Upper lobe of left lung (tissue), 6 donors: ENCODE measurements at regions not wholly inside any gene's neighbourhood (a gene's known extent, or its start where the extent isn't known, plus 50 kb on each side); places are given as distances from the start of the nearest gene placed in this dataset.
A peak's percentile ranks its signal among the peaks of the same experiment; 100 is the strongest.

Source experiments
- ATAC-seq, 2 donors: fragments of 200-7000 bp; cut with Tn5 transposase; one replicate each; pipeline ENCODE4 v1.9.1; 2022; ENCODE audit warnings: mild to moderate bottlenecking in 2 of 2, moderate library complexity in 2 of 2; ENCODE audit not compliant: low FRiP score in 2 of 2
- DNase-seq, 2 donors: peaks; one replicate each; pipeline ENCODE4 v3.0.0-alpha.2; 2019 to 2020
- H3K27ac ChIP-seq, 4 donors: fragments of 200-600 bp; sonication (generic); one replicate each; pipeline ENCODE4 v1.5.1; 2016 to 2019
- H3K27me3 ChIP-seq, 4 donors: fragments of 200-600 bp; sonication (generic); one replicate each; pipeline ENCODE4 v1.5.1; 2017 to 2019
- H3K36me3 ChIP-seq, 4 donors: fragments of 200-600 bp; sonication (generic); one replicate each; pipeline ENCODE4 v1.5.1; 2016 to 2019
- H3K4me1 ChIP-seq, 4 donors: fragments of 200-600 bp; sonication (generic); one replicate each; pipeline ENCODE4 v1.5.1; 2018 to 2019
- H3K4me3 ChIP-seq, 4 donors: fragments of 200-600 bp; sonication (generic); one replicate each; pipeline ENCODE4 v1.5.1; 2017 to 2019; ENCODE audit warnings: mild to moderate bottlenecking in 2 of 4, moderate library complexity in 1 of 4
- H3K9me3 ChIP-seq, 4 donors: fragments of 200-600 bp; sonication (generic); one replicate each; pipeline ENCODE4 v1.5.1; 2018 to 2019
- EP300 ChIP-seq, 4 donors: sonication (generic); formaldehyde crosslinking; IDR thresholded peaks; one replicate each; pipeline ENCODE4 v1.5.1; 2017; ENCODE audit warnings: antibody characterized with exemption in 4 of 4, control low read depth in 2 of 4
- POLR2A ChIP-seq, 4 donors: fragments of 450-650 bp; IDR thresholded peaks; one replicate each; pipeline ENCODE4 v1.5.1; 2016 to 2017; ENCODE audit warnings: antibody characterized with exemption in 4 of 4, mild to moderate bottlenecking in 2 of 4
- POLR2AphosphoS5 ChIP-seq, 2 donors: sonication (generic); formaldehyde crosslinking; IDR thresholded peaks; one replicate each; pipeline ENCODE4 v1.5.1; 2017; ENCODE audit warnings: antibody characterized with exemption in 2 of 2
- WGBS, 2 donors: methylation state at CpG; one replicate each; pipeline ENCODE4 v1.1.5; 2017 to 2018; 5-methylcytosine and 5-hydroxymethylcytosine counted together
- TF ChIP-seq, protein P1 (sequence below), 6 experiments: fragments of 450-650 bp in 4 of 6; fragments of 200-600 bp in 2 of 6; sonication (generic) in 2 of 6; IDR thresholded peaks; one replicate each; pipeline ENCODE4 v1.5.1; 2016 to 2019; ENCODE audit warnings: antibody characterized with exemption in 6 of 6
- donor health status: DM: no; HTN: no; CAD: no; lungs with moderate emphysema.
- donor health status: DM: no; HTN: yes; CAD: no; lungs with severe emphysema.

DNA sequence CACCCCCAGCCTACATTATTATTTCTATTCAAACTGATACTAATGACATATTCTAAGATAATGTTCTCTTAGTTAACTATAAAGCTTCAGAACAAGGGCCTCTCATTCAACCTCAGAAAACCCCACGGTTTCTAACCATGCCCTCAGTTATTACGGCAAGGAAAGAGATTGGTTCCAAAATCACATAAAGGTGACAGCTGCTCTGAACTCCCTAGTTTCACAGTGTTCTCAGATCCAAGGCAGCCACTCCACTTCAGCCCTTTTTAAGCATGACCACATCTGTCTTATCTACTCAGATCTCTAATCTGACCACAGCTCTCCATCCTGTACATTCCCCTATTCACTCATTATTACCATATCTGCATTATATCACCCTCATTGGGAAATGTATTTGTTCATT lies 98.8 kb upstream of the CEP85L start:
- Histone ChIP-seq H3K27ac (no peak overlapping the region), H3K36me3 (no peaks in the 10 kb centered on the region), H3K27me3 (no peaks in the 10 kb centered on the region), H3K9me3 (no peaks in the 10 kb centered on the region), H3K4me1 (peaks cover 4 to 11% (median 10%) of the 10 kb centered on the region in 4 donors), H3K4me3 (no peak overlapping the region)
- 71 to 86% methylated on average over 2 of the region's 2 CpGs for WGBS, 2 donors
- no peak for ATAC-seq
- DNase-seq: no peak
- TF ChIP-seq POLR2AphosphoS5 (IDR thresholded peaks at IDR 0.05): no peak

DNA sequence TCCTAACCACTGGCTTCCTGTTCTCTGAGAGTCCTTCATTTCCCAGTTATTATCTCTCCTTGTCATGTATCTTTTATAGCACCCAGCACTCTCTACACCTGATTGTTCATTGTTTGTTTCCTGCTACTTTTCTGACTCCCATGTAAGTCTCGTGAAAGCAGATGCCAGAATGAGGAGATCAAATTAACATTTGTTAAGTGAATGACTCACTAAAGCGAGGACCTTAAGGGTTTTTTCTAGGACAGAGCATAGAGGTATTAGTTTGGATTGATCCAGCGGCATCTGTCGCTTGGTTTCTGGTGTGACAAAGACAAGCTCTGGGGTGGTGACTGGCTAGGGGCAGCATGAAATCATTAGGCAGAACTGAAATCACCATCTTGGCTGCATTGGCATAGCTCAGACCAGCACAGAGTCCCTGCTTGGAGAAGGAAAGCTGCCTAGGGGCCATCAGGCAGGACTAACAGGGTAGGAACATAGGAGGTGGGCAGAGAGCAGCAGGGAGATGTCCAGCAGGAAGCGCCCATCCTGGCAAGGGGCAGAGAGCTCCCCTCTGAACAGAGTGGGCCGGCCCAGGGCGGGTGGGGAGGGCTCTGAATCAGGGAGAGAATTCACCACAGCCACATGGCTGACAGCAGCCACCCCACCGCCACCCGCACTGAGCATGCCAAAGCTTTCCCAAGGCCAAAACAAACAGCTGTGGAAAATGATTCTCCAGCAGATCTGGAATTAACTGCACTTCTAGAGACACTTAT lies 97.1 kb upstream of the CEP85L start:
- no peaks in the 10 kb centered on the region for H3K27me3 ChIP-seq
- peak; percentile 27 to 44 for ATAC-seq
- no peak overlapping the region for H3K27ac ChIP-seq
- no peaks in the 10 kb centered on the region for H3K9me3 ChIP-seq
- peaks cover 4 to 11% (median 10%) of the 10 kb centered on the region in 4 donors for H3K4me1 ChIP-seq
- WGBS, 2 donors: 61 to 76% methylated on average over 9 of the region's 9 CpGs
- H3K36me3 ChIP-seq: no peaks in the 10 kb centered on the region
- no peak overlapping the region for H3K4me3 ChIP-seq
- peak in 1 of 2 donors; percentile 50 for DNase-seq
- TF ChIP-seq EP300 (IDR thresholded peaks at IDR 0.05) (no peak), POLR2A (IDR thresholded peaks at IDR 0.05) (no peak), POLR2AphosphoS5 (IDR thresholded peaks at IDR 0.05) (no peak)
- TF ChIP-seq, protein P1, sequence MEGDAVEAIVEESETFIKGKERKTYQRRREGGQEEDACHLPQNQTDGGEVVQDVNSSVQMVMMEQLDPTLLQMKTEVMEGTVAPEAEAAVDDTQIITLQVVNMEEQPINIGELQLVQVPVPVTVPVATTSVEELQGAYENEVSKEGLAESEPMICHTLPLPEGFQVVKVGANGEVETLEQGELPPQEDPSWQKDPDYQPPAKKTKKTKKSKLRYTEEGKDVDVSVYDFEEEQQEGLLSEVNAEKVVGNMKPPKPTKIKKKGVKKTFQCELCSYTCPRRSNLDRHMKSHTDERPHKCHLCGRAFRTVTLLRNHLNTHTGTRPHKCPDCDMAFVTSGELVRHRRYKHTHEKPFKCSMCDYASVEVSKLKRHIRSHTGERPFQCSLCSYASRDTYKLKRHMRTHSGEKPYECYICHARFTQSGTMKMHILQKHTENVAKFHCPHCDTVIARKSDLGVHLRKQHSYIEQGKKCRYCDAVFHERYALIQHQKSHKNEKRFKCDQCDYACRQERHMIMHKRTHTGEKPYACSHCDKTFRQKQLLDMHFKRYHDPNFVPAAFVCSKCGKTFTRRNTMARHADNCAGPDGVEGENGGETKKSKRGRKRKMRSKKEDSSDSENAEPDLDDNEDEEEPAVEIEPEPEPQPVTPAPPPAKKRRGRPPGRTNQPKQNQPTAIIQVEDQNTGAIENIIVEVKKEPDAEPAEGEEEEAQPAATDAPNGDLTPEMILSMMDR (IDR thresholded peaks at IDR 0.05): no peak

DNA sequence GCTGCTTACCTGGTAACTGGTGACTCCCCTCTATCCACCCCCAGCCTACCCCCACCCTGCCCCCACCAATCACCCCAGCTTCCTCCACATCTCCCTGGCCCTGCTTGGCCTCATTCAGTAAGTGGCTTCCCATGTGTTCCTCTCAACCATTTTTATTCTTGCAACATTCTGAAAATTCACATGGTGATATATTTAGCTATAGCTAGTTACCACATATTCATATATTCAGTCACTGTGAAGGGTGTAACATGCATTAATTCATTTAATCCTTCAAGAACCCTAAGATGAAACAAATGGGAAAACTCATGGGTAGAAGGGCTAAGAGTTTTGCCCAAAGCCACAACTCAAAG lies 95.4 kb upstream of the CEP85L start:
- H3K4me1 ChIP-seq: peaks cover 4 to 11% (median 10%) of the 10 kb centered on the region in 4 donors
- DNase-seq (no peak), ATAC-seq (no peak)
- no peaks in the 10 kb centered on the region for H3K27me3 ChIP-seq
- no peaks in the 10 kb centered on the region for H3K9me3 ChIP-seq
- no peaks in the 10 kb centered on the region for H3K36me3 ChIP-seq
- H3K4me3 ChIP-seq: no peak overlapping the region
- TF ChIP-seq POLR2A (IDR thresholded peaks at IDR 0.05): no peak
- no peak for TF ChIP-seq POLR2AphosphoS5 (IDR thresholded peaks at IDR 0.05)
- TF ChIP-seq, protein P1 (IDR thresholded peaks at IDR 0.05): no peak
- TF ChIP-seq EP300 (IDR thresholded peaks at IDR 0.05): no peak
- H3K27ac ChIP-seq: peak overlapping the region in 2 of 4 donors; percentile 54 to 56

DNA sequence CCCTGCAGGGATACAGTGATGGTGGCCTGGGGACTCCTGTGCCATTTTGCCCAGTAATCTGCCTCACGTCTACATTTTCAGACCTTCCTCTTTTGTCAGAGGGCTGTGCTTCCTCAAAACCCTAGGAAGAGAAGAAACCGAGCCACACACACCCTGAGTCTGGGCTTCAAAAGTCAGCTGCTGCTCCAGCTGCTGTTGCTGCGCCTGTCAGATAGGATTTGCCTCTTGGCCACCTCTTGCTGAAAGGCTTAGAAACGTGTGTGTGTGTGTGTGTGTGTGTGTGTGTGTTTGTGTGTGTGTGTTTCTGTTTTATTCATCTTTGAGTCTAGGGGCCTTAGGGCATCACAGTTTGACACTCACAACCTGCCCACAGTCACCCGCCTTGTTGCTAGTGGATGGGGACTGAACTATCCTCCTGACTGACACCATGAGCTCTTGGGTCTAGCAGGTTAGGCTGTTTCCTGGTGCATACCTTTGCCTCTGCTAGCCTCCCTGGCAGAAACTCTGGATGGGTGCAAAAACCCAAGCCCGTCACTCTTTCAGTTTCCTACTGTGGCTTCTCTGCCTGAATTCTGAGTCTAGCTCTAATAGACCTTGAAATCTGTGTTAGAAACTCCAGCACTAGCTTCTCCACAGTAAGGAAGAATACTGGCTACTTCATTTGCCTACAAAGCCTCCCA lies 94.9 kb upstream of the CEP85L start:
- Histone ChIP-seq H3K36me3 (no peaks in the 10 kb centered on the region), H3K4me3 (no peak overlapping the region), H3K4me1 (peaks cover 4 to 11% (median 10%) of the 10 kb centered on the region in 4 donors), H3K27ac (peak overlapping the region in 2 of 4 donors; percentile 54 to 56), H3K27me3 (no peaks in the 10 kb centered on the region), H3K9me3 (no peaks in the 10 kb centered on the region)
- ATAC-seq (peak in 1 of 2 donors; percentile 83), DNase-seq (peak in 1 of 2 donors; percentile 56)
- WGBS, 2 donors: 71 to 75% methylated on average over 6 of the region's 6 CpGs
- no peak for TF ChIP-seq POLR2AphosphoS5 (IDR thresholded peaks at IDR 0.05)
- no peak for TF ChIP-seq EP300 (IDR thresholded peaks at IDR 0.05)
- TF ChIP-seq POLR2A (IDR thresholded peaks at IDR 0.05): no peak
- TF ChIP-seq, protein P1 (IDR thresholded peaks at IDR 0.05): no peak

DNA sequence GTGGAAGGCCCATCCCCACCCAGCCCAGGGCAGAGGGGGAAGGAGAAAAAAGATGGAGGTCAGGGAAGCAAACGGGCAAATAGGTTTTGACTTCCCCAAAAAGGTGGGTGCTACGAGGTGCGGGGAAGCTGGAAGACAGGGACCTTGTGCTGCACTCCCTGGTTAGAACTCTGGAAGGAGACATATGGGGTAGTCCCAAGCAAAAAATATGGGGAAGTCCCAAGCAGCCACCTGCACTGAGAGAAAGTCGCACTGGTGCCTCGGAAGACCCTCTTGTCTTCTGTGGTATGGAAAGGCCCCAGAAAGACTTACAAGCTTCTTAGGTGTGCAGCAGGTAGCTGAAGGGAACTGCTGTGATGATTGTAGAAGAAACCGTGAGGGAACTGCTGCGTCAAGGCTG lies 93.8 kb upstream of the CEP85L start:
- TF ChIP-seq, protein P1 (IDR thresholded peaks at IDR 0.05): no peak
- no peak for TF ChIP-seq POLR2AphosphoS5 (IDR thresholded peaks at IDR 0.05)
- no peak for TF ChIP-seq EP300 (IDR thresholded peaks at IDR 0.05)
- no peak for TF ChIP-seq POLR2A (IDR thresholded peaks at IDR 0.05)
- ATAC-seq: no peak
- Histone ChIP-seq H3K9me3 (no peaks in the 10 kb centered on the region), H3K27me3 (no peaks in the 10 kb centered on the region), H3K4me1 (peaks cover 4 to 11% (median 10%) of the 10 kb centered on the region in 4 donors), H3K4me3 (no peak overlapping the region), H3K36me3 (no peaks in the 10 kb centered on the region), H3K27ac (no peak overlapping the region)
- no peak for DNase-seq
- WGBS, 2 donors: 84 to 88% methylated on average over 7 of the region's 7 CpGs
